ENCODE measurements at regions not wholly inside any gene's neighbourhood (a gene's known extent, or its start where the extent isn't known, plus 50 kb on each side); places are given as distances from the start of the nearest gene placed in this dataset.

GRCh38 chr5:139745800-139746690 is 49.6 kb upstream of the PSD2 start:
- intact Hi-C loops (cut with micrococcal nuclease), result loop anchor here in 1 of 2 donors (5.0 kb wide), 1 partner anchor 54 kb away; no protein-coding TSS in a partner anchor

More at GRCh38 chr5:139745800-139746690, 49.6 kb upstream of the PSD2 start:
- peak overlapping the region; percentile 13 for H3K9ac ChIP-seq (ENCODE audit: insufficient read depth, low read length, poor library complexity, severe bottlenecking)
- peaks cover 23 to 27% of the 10 kb centered on the region in 2 donors for H3K4me1 ChIP-seq (ENCODE audit: control insufficient read depth in 1 of 2, insufficient read depth in 2 of 2, low read length in 2 of 2)
- peak; percentile 13 to 50 (median 44) for DNase-seq
- 8% methylated on average over 40 of the region's 44 CpGs for WGBS (ENCODE audit: insufficient coverage)
- TF ChIP-seq, protein P1, sequence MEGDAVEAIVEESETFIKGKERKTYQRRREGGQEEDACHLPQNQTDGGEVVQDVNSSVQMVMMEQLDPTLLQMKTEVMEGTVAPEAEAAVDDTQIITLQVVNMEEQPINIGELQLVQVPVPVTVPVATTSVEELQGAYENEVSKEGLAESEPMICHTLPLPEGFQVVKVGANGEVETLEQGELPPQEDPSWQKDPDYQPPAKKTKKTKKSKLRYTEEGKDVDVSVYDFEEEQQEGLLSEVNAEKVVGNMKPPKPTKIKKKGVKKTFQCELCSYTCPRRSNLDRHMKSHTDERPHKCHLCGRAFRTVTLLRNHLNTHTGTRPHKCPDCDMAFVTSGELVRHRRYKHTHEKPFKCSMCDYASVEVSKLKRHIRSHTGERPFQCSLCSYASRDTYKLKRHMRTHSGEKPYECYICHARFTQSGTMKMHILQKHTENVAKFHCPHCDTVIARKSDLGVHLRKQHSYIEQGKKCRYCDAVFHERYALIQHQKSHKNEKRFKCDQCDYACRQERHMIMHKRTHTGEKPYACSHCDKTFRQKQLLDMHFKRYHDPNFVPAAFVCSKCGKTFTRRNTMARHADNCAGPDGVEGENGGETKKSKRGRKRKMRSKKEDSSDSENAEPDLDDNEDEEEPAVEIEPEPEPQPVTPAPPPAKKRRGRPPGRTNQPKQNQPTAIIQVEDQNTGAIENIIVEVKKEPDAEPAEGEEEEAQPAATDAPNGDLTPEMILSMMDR (IDR thresholded peaks at IDR 0.05), result no peak
- H3K36me3 ChIP-seq (replicated peaks in 1 of 2; ENCODE audit: control insufficient read depth in 1 of 2, insufficient read depth in 2 of 2, low read length in 2 of 2), result no peaks in the 10 kb centered on the region
- H3K27ac ChIP-seq (ENCODE audit: low read depth in 1 of 2, low read length in 2 of 2), result no peak overlapping the region
- H3K4me2 ChIP-seq (replicated peaks; ENCODE audit: extremely low read depth, low read length, poor library complexity, severe bottlenecking), result peak overlapping the region; percentile 56
- H3K79me2 ChIP-seq (ENCODE audit: insufficient read depth, low read length), result no peaks in the 10 kb centered on the region
- H2AFZ ChIP-seq (ENCODE audit: insufficient read depth, low read depth, low read length, poor library complexity, severe bottlenecking), result peak overlapping the region; percentile 43
- H3K27ac Mint-ChIP-seq, result peak overlapping the region in 1 of 7 donors; percentile 51
- H3K4me3 ChIP-seq (replicated peaks in 1 of 3; ENCODE audit: low read depth in 2 of 3, low read length in 3 of 3), result peak overlapping the region in 1 of 3 experiments; percentile 35
- peaks cover 29% of the 10 kb centered on the region for H3K4me1 Mint-ChIP-seq
- no peaks in the 10 kb centered on the region for H4K20me1 ChIP-seq (ENCODE audit: insufficient read depth, low read length)
- H3K27me3 ChIP-seq (ENCODE audit: control insufficient read depth in 2 of 2, insufficient read depth in 2 of 2, low read length in 2 of 2), result peaks cover 46 to 66% of the 10 kb centered on the region in 2 donors
- H3K9me3 ChIP-seq (replicated peaks in 1 of 2; ENCODE audit: control insufficient read depth in 1 of 2, insufficient read depth in 1 of 2, low read length in 2 of 2), result peaks cover 5 to 28% of the 10 kb centered on the region in 2 donors
- peaks cover 7 to 11% of the 10 kb centered on the region in 2 donors for H3K36me3 Mint-ChIP-seq
- peaks cover 68 to 73% (median 71%) of the 10 kb centered on the region in 3 donors for H3K27me3 Mint-ChIP-seq (ENCODE audit: low read depth in 3 of 3)
- peak overlapping the region in 1 of 2 donors; percentile 97 for H3K4me3 Mint-ChIP-seq
- peaks cover 0 to 26% (median 16%) of the 10 kb centered on the region in 7 donors for H3K9me3 Mint-ChIP-seq

Measured in CD14-positive monocyte (primary cell).